ENCODE measurements at regions not wholly inside any gene's neighbourhood (a gene's known extent, or its start where the extent isn't known, plus 50 kb on each side); places are given as distances from the start of the nearest gene placed in this dataset.
A peak's percentile ranks its signal among the peaks of the same experiment; 100 is the strongest.

DNA sequence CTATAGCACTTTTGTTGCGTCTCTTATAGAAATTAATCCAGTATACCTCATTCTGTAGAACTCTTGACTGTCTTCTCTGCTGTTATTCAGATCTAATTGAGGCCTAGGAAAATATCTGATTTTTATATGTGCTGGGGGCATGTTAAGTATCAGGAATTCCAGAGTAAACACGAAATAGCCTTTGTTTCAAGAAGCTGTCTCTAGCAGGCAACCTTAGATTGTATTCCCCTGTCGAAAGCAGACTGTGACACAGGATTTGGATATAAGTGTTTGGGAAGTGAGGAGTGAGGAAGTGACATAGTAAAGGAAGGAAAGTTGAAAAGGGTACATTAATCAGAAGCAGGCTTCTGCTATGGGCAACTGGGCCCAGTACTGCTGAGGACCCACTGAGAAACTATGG, 72.1 kb upstream of the RASA1 start:
- peaks cover 9% of the 10 kb centered on the region for H3K9me1 ChIP-seq (ENCODE audit: insufficient read depth, low read length)
- no peaks in the 10 kb centered on the region for H3K9me3 ChIP-seq (ENCODE audit: control insufficient read depth, insufficient read depth, low read length)
- H4K8ac ChIP-seq (ENCODE audit: low read depth in 2 of 2, low read length in 2 of 2): peak overlapping the region; percentile 46 to 92
- peak overlapping the region; percentile 94 for H3K4ac ChIP-seq (ENCODE audit: low read depth, low read length)
- H2BK20ac ChIP-seq (ENCODE audit: low read depth, low read length): peak overlapping the region; percentile 97
- ATAC-seq (ENCODE audit: low read depth): peak; percentile 31
- peak overlapping the region; percentile 71; the same call in 2 of the 3 replicates for H2BK15ac ChIP-seq (ENCODE audit: low read depth, low read length)
- H3K36me3 ChIP-seq (ENCODE audit: control insufficient read depth, insufficient read depth, low read length): no peaks in the 10 kb centered on the region
- CTCF ChIA-PET: interaction anchor here (0.7 to 1.3 kb wide), 2 partner anchors 13 to 16 kb away, joined by 4 to 5 read pairs; no protein-coding TSS in a partner anchor
- 0 out of 4 replicates have a peak, but pooled peaks cover 0 to 6% of the 10 kb centered on the region in 2 experiments for H3K79me1 ChIP-seq (ENCODE audit: low read depth in 1 of 2, low read length in 2 of 2)
- H2BK5ac ChIP-seq (ENCODE audit: low read depth, low read length, poor library complexity, severe bottlenecking): peak overlapping the region; percentile 78
- H2AFZ ChIP-seq (replicated peaks; ENCODE audit: low read length, poor library complexity): peak overlapping the region; percentile 85
- dilution Hi-C loops (cut with HindIII; ENCODE audit: low sequenced_read_pairs, unreplicated experiment): no loop called here
- no peaks in the 10 kb centered on the region for H3K27me3 ChIP-seq (ENCODE audit: control insufficient read depth, insufficient read depth, low read length)
- in situ Hi-C loops (cut with MboI; ENCODE audit: low sequenced_read_pairs): no loop called here
- peak overlapping the region; percentile 20 for H3K56ac ChIP-seq (ENCODE audit: extremely low read depth, insufficient read depth, low read length)
- peak overlapping the region; percentile 79 for H3K18ac ChIP-seq (ENCODE audit: low read depth, low read length)
- peak overlapping the region; percentile 63 for H3K27ac ChIP-seq (ENCODE audit: insufficient read depth, low read length)
- peak overlapping the region; percentile 97 for H3K14ac ChIP-seq (replicated peaks; ENCODE audit: low read depth, low read length)
- intact Hi-C loops (cut with micrococcal nuclease): loop anchor here (5.0 kb wide), 1 partner anchor 123 kb away; no protein-coding TSS in a partner anchor
- peak overlapping the region; percentile 50 for H2AK9ac ChIP-seq (replicated peaks; ENCODE audit: low read depth, low read length, poor library complexity)
- peak overlapping the region; percentile 96 for H2BK120ac ChIP-seq (ENCODE audit: low read depth, low read length)
- peak; percentile 25 for DNase-seq
- H3K4me2 ChIP-seq (ENCODE audit: low read depth, low read length): peak overlapping the region; percentile 85; the same call in 1 of the 2 replicates
- H4K91ac ChIP-seq (ENCODE audit: insufficient read depth, low read depth, low read length): peak overlapping the region; percentile 91
- H3K23ac ChIP-seq (ENCODE audit: low read depth, low read length): peak overlapping the region; percentile 86
- no TSS peak for BruUV-seq (replicated peaks)
- H3K9ac ChIP-seq (ENCODE audit: low read depth, low read length): no peak overlapping the region
- H3K4me3 ChIP-seq (ENCODE audit: insufficient read depth, low read depth, low read length): no peak overlapping the region
- no peaks in the 10 kb centered on the region for H4K20me1 ChIP-seq (ENCODE audit: insufficient read depth, low read length)
- POLR2A ChIA-PET (ENCODE audit: unreplicated experiment): no interaction called here
- H2AK5ac ChIP-seq (ENCODE audit: low read depth, low read length): peak overlapping the region; percentile 90
- 45% methylated on average over 2 of the region's 3 CpGs; no CpG with 5 or more reads in 1 of the 2 experiments for WGBS, 2 experiments (ENCODE audit: extremely low coverage in 2 of 2, insufficient read length in 1 of 2)
- TF ChIP-seq FOS (IDR thresholded peaks at IDR 0.05; ENCODE audit: low read depth, low read length) (no peak), SMC3 (IDR thresholded peaks at IDR 0.05; ENCODE audit: low read depth, low read length) (no peak), POLR2A (IDR thresholded peaks at IDR 0.05; ENCODE audit: low read depth, low read length) (no peak), MXI1 (IDR thresholded peaks at IDR 0.05; ENCODE audit: borderline replicate concordance, low read depth, low read length) (no peak), CEBPB (IDR thresholded peaks at IDR 0.05; ENCODE audit: low read depth, low read length) (no peak)
- TF ChIP-seq, protein P1, sequence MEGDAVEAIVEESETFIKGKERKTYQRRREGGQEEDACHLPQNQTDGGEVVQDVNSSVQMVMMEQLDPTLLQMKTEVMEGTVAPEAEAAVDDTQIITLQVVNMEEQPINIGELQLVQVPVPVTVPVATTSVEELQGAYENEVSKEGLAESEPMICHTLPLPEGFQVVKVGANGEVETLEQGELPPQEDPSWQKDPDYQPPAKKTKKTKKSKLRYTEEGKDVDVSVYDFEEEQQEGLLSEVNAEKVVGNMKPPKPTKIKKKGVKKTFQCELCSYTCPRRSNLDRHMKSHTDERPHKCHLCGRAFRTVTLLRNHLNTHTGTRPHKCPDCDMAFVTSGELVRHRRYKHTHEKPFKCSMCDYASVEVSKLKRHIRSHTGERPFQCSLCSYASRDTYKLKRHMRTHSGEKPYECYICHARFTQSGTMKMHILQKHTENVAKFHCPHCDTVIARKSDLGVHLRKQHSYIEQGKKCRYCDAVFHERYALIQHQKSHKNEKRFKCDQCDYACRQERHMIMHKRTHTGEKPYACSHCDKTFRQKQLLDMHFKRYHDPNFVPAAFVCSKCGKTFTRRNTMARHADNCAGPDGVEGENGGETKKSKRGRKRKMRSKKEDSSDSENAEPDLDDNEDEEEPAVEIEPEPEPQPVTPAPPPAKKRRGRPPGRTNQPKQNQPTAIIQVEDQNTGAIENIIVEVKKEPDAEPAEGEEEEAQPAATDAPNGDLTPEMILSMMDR (conservative IDR thresholded peaks at IDR 0.05; ENCODE audit: low read depth, low read length): no peak
- peaks cover 16% of the 10 kb centered on the region for H3K4me1 ChIP-seq (ENCODE audit: control insufficient read depth, insufficient read depth, low read length)
- H4K5ac ChIP-seq (ENCODE audit: low read depth, low read length): peak overlapping the region; percentile 84
